ENCODE measurements at regions not wholly inside any gene's neighbourhood (a gene's known extent, or its start where the extent isn't known, plus 50 kb on each side); places are given as distances from the start of the nearest gene placed in this dataset.

DNA sequence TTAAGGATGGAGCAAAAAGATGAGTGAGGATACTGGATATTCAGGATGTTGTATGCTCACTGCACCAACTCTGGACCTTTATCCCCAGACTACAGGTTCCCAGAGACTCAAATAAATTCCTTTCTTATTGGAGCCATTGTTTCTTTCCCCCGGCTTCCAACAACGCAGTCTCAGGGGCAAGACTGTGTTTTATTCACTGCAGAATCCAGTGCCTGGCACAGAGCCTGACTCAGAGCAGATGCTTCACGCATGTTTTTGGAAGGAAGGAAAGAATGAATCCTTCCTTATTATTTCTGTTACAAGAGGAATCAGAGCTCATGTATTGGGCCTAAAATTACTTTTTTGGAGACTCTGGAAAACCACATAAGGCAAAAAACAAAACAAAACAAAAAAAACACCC, 96.0 kb upstream of the VGLL4 start:
- H2BK120ac ChIP-seq (ENCODE audit: insufficient read depth, low read length, poor library complexity), result no peak overlapping the region
- no peak overlapping the region for H2BK12ac ChIP-seq (ENCODE audit: low read length)
- H3K4me1 ChIP-seq (ENCODE audit: control insufficient read depth in 1 of 2, insufficient read depth in 2 of 2, low read length in 2 of 2), result no peaks in the 10 kb centered on the region
- no peaks in the 10 kb centered on the region for H3K9me3 ChIP-seq (ENCODE audit: insufficient read depth, low read depth, low read length)
- no peak overlapping the region for H4K12ac ChIP-seq (ENCODE audit: low read depth, low read length)
- DNase-seq, result no peak
- no peak overlapping the region for H4K91ac ChIP-seq (ENCODE audit: low read depth, low read length)
- WGBS (ENCODE audit: extremely low coverage, insufficient coverage, insufficient read length), result no CpG with 5 or more reads among the region's 3 CpGs
- no peaks in the 10 kb centered on the region for H3K27me3 ChIP-seq (ENCODE audit: insufficient read depth, low read length)
- H3K4ac ChIP-seq (ENCODE audit: low read depth, low read length), result no peak overlapping the region
- no peak overlapping the region for H3K4me3 ChIP-seq (ENCODE audit: low read depth, low read length)
- H4K8ac ChIP-seq (ENCODE audit: low read depth, low read length), result no peak overlapping the region
- no peak overlapping the region for H3K4me2 ChIP-seq (ENCODE audit: low read length)
- no peaks in the 10 kb centered on the region for H3K79me2 ChIP-seq (ENCODE audit: control insufficient read depth, insufficient read depth, low read length, poor library complexity)
- H3K9ac ChIP-seq (ENCODE audit: low read length), result no peak overlapping the region
- H2AK5ac ChIP-seq (ENCODE audit: low read length), result no peak overlapping the region
- no peak overlapping the region for H3K18ac ChIP-seq (ENCODE audit: low read length)
- H3K36me3 ChIP-seq (ENCODE audit: control insufficient read depth in 1 of 2, insufficient read depth in 2 of 2, low read length in 2 of 2), result no peaks in the 10 kb centered on the region
- no peak overlapping the region for H2BK5ac ChIP-seq (ENCODE audit: low read depth, low read length, poor library complexity)
- no peak overlapping the region for H2AFZ ChIP-seq (ENCODE audit: insufficient read depth, low read length, poor library complexity)
- H3K14ac ChIP-seq (ENCODE audit: low read length), result no peak overlapping the region
- no peak overlapping the region for H3K23ac ChIP-seq (ENCODE audit: low read length)
- no peaks in the 10 kb centered on the region for H3K79me1 ChIP-seq (ENCODE audit: low read length)
- no peak overlapping the region for H3K27ac ChIP-seq (ENCODE audit: low read depth, low read length)

DNA sequence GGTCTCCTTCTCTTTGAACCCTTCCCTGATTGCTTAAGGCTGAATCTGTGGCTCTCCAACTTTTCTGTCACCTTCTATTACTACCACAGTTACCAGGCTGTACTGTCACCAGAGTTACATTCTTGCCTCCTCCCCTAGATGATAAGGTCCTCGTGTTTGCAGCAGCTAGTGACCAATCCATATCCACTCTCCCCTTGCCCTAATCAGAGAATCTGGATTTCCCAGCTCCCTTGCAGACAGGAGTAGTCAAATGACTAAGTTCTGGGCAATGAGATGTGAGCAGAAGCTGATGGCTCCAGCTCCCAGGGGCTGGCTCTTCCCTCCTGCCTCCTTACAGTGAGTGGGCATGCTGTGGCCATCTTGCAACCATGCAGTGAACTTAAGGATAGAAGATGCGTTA, 95.4 kb upstream of the VGLL4 start:
- no peaks in the 10 kb centered on the region for H3K9me3 ChIP-seq (ENCODE audit: insufficient read depth, low read depth, low read length)

DNA sequence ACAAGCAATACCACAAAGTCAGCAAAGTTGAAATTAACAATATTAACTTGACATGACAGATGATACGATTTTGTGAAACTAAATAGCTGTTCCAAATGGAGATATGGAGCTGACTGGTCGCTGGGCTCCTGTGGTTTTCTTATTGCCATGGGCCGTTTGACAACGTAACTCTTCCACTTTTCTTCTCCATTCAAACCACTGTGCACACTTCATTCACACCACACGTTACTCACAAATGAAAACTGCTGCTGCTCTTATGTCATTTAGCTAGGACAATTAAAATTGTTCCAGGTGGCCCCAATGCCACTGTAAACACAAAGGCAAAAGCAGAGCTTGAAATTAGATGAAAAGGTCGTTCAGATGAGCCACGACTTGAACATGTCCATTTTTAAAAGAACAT, 94.0 kb upstream of the VGLL4 start:
- Histone ChIP-seq H4K91ac (ENCODE audit: low read depth, low read length) (no peak overlapping the region), H3K14ac (ENCODE audit: low read length) (no peak overlapping the region), H3K18ac (ENCODE audit: low read length) (no peak overlapping the region), H3K23ac (ENCODE audit: low read length) (no peak overlapping the region), H3K79me1 (ENCODE audit: low read length) (no peaks in the 10 kb centered on the region), H2BK12ac (ENCODE audit: low read length) (no peak overlapping the region), H3K4ac (ENCODE audit: low read depth, low read length) (no peak overlapping the region), H3K9me3 (ENCODE audit: insufficient read depth, low read depth, low read length) (no peaks in the 10 kb centered on the region), H2BK120ac (ENCODE audit: insufficient read depth, low read length, poor library complexity) (no peak overlapping the region), H2BK5ac (ENCODE audit: low read depth, low read length, poor library complexity) (no peak overlapping the region), H2AK5ac (ENCODE audit: low read length) (no peak overlapping the region), H2AFZ (ENCODE audit: insufficient read depth, low read length, poor library complexity) (no peak overlapping the region), H3K4me3 (ENCODE audit: low read depth, low read length) (no peak overlapping the region), H3K36me3 (ENCODE audit: control insufficient read depth in 1 of 2, insufficient read depth in 2 of 2, low read length in 2 of 2) (no peaks in the 10 kb centered on the region), H3K9ac (ENCODE audit: low read length) (no peak overlapping the region), H3K79me2 (ENCODE audit: control insufficient read depth, insufficient read depth, low read length, poor library complexity) (no peaks in the 10 kb centered on the region), H3K4me2 (ENCODE audit: low read length) (no peak overlapping the region), H4K12ac (ENCODE audit: low read depth, low read length) (no peak overlapping the region), H3K27me3 (ENCODE audit: insufficient read depth, low read length) (no peaks in the 10 kb centered on the region), H3K4me1 (ENCODE audit: control insufficient read depth in 1 of 2, insufficient read depth in 2 of 2, low read length in 2 of 2) (peaks cover 0 to 3% of the 10 kb centered on the region in 2 experiments), H3K27ac (ENCODE audit: low read depth, low read length) (no peak overlapping the region), H4K8ac (ENCODE audit: low read depth, low read length) (no peak overlapping the region)
- 100% methylated on average over 1 of the region's 7 CpGs for WGBS (ENCODE audit: extremely low coverage, insufficient coverage, insufficient read length)
- no peak for DNase-seq

More for the DNA sequence above, 95.4 kb upstream of the VGLL4 start:
- Histone ChIP-seq H3K4ac (ENCODE audit: low read depth, low read length) (no peak overlapping the region), H3K14ac (ENCODE audit: low read length) (no peak overlapping the region), H3K27ac (ENCODE audit: low read depth, low read length) (no peak overlapping the region), H4K8ac (ENCODE audit: low read depth, low read length) (no peak overlapping the region), H2BK5ac (ENCODE audit: low read depth, low read length, poor library complexity) (no peak overlapping the region), H3K18ac (ENCODE audit: low read length) (no peak overlapping the region), H3K4me1 (ENCODE audit: control insufficient read depth in 1 of 2, insufficient read depth in 2 of 2, low read length in 2 of 2) (no peaks in the 10 kb centered on the region), H2AK5ac (ENCODE audit: low read length) (no peak overlapping the region), H3K9ac (ENCODE audit: low read length) (no peak overlapping the region), H2AFZ (ENCODE audit: insufficient read depth, low read length, poor library complexity) (no peak overlapping the region), H3K27me3 (ENCODE audit: insufficient read depth, low read length) (no peaks in the 10 kb centered on the region), H3K36me3 (ENCODE audit: control insufficient read depth in 1 of 2, insufficient read depth in 2 of 2, low read length in 2 of 2) (no peaks in the 10 kb centered on the region), H4K91ac (ENCODE audit: low read depth, low read length) (no peak overlapping the region), H4K12ac (ENCODE audit: low read depth, low read length) (no peak overlapping the region), H3K4me2 (ENCODE audit: low read length) (no peak overlapping the region), H2BK120ac (ENCODE audit: insufficient read depth, low read length, poor library complexity) (no peak overlapping the region), H3K4me3 (ENCODE audit: low read depth, low read length) (no peak overlapping the region), H3K79me2 (ENCODE audit: control insufficient read depth, insufficient read depth, low read length, poor library complexity) (no peaks in the 10 kb centered on the region), H2BK12ac (ENCODE audit: low read length) (no peak overlapping the region), H3K23ac (ENCODE audit: low read length) (no peak overlapping the region), H3K79me1 (ENCODE audit: low read length) (no peaks in the 10 kb centered on the region)
- peak; percentile 17 to 73 for DNase-seq
- WGBS (ENCODE audit: extremely low coverage, insufficient coverage, insufficient read length), result no CpG with 5 or more reads among the region's 2 CpGs

GRCh38 chr3:11736136-11736833, 92.6 kb upstream of the VGLL4 start:
- Histone ChIP-seq H3K9me3 (ENCODE audit: insufficient read depth, low read depth, low read length) (no peaks in the 10 kb centered on the region), H3K23ac (ENCODE audit: low read length) (no peak overlapping the region), H2BK5ac (ENCODE audit: low read depth, low read length, poor library complexity) (no peak overlapping the region), H3K4ac (ENCODE audit: low read depth, low read length) (no peak overlapping the region), H3K9ac (ENCODE audit: low read length) (no peak overlapping the region), H2BK120ac (ENCODE audit: insufficient read depth, low read length, poor library complexity) (no peak overlapping the region), H3K18ac (ENCODE audit: low read length) (no peak overlapping the region), H3K27ac (ENCODE audit: low read depth, low read length) (no peak overlapping the region), H3K27me3 (ENCODE audit: insufficient read depth, low read length) (no peaks in the 10 kb centered on the region), H3K4me3 (ENCODE audit: low read depth, low read length) (no peak overlapping the region), H3K4me1 (ENCODE audit: control insufficient read depth in 1 of 2, insufficient read depth in 2 of 2, low read length in 2 of 2) (peaks cover 0 to 3% of the 10 kb centered on the region in 2 experiments), H2AFZ (ENCODE audit: insufficient read depth, low read length, poor library complexity) (no peak overlapping the region), H4K12ac (ENCODE audit: low read depth, low read length) (no peak overlapping the region), H3K79me2 (ENCODE audit: control insufficient read depth, insufficient read depth, low read length, poor library complexity) (no peaks in the 10 kb centered on the region), H2BK12ac (ENCODE audit: low read length) (no peak overlapping the region), H3K36me3 (ENCODE audit: control insufficient read depth in 1 of 2, insufficient read depth in 2 of 2, low read length in 2 of 2) (no peaks in the 10 kb centered on the region), H4K91ac (ENCODE audit: low read depth, low read length) (no peak overlapping the region), H3K4me2 (ENCODE audit: low read length) (no peak overlapping the region), H3K14ac (ENCODE audit: low read length) (no peak overlapping the region), H4K8ac (ENCODE audit: low read depth, low read length) (no peak overlapping the region), H2AK5ac (ENCODE audit: low read length) (no peak overlapping the region), H3K79me1 (ENCODE audit: low read length) (no peaks in the 10 kb centered on the region)
- DNase-seq, result no peak
- WGBS (ENCODE audit: extremely low coverage, insufficient coverage, insufficient read length), result no CpG with 5 or more reads among the region's 9 CpGs
